ENCODE measurements at regions not wholly inside any gene's neighbourhood (a gene's known extent, or its start where the extent isn't known, plus 50 kb on each side); places are given as distances from the start of the nearest gene placed in this dataset.

- TF ChIP-seq, protein P1, sequence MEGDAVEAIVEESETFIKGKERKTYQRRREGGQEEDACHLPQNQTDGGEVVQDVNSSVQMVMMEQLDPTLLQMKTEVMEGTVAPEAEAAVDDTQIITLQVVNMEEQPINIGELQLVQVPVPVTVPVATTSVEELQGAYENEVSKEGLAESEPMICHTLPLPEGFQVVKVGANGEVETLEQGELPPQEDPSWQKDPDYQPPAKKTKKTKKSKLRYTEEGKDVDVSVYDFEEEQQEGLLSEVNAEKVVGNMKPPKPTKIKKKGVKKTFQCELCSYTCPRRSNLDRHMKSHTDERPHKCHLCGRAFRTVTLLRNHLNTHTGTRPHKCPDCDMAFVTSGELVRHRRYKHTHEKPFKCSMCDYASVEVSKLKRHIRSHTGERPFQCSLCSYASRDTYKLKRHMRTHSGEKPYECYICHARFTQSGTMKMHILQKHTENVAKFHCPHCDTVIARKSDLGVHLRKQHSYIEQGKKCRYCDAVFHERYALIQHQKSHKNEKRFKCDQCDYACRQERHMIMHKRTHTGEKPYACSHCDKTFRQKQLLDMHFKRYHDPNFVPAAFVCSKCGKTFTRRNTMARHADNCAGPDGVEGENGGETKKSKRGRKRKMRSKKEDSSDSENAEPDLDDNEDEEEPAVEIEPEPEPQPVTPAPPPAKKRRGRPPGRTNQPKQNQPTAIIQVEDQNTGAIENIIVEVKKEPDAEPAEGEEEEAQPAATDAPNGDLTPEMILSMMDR (conservative IDR thresholded peaks at IDR 0.05; ENCODE audit: low read depth, low read length): no peak
- no peak for TF ChIP-seq EZH2 (IDR thresholded peaks at IDR 0.05; ENCODE audit: borderline replicate concordance, low read depth, low read length, poor library complexity, severe bottlenecking)
Measured at GRCh38 chr4:181272422-181272821, 970.8 kb upstream of the TENM3 start.
